ENCODE measurements at regions not wholly inside any gene's neighbourhood (a gene's known extent, or its start where the extent isn't known, plus 50 kb on each side); places are given as distances from the start of the nearest gene placed in this dataset.

- TF ChIP-seq GATA3 (IDR thresholded peaks at IDR 0.05; ENCODE audit: low read depth, low read length) = no peak
- no peak for TF ChIP-seq GATA2 (IDR thresholded peaks at IDR 0.05; ENCODE audit: low read depth, low read length)
These were observed 83.5 kb upstream of the SYNCRIP start for GRCh38 chr6:85726206-85726605.

All from SH-SY5Y (cell line).